ENCODE measurements at regions not wholly inside any gene's neighbourhood (a gene's known extent, or its start where the extent isn't known, plus 50 kb on each side); places are given as distances from the start of the nearest gene placed in this dataset.

GRCh38 chr5:63655043-63655442 is 307.2 kb downstream of the HTR1A start:
- H3K27me3 Mint-ChIP-seq (ENCODE audit: low read depth), result no peaks in the 10 kb centered on the region
- H3K9me3 Mint-ChIP-seq, result no peaks in the 10 kb centered on the region
- H3K27ac Mint-ChIP-seq, result no peak overlapping the region
- H3T11ph ChIP-seq (ENCODE audit: low read length), result no peak overlapping the region
- no CpG with 5 or more reads among the region's 1 CpG for WGBS (ENCODE audit: extremely low coverage, insufficient read length, low lambda C conversion rate)
- no peak overlapping the region for H4K5ac ChIP-seq (ENCODE audit: insufficient read length, low read depth, low read length)
- H3K23ac ChIP-seq (ENCODE audit: insufficient read length, low read depth, low read length), result no peak overlapping the region
- no peaks in the 10 kb centered on the region for H3K4me1 ChIP-seq (ENCODE audit: insufficient read depth, low read length)
- H4K20me1 ChIP-seq (ENCODE audit: control insufficient read depth, insufficient read depth, insufficient read length), result no peaks in the 10 kb centered on the region
- no peak overlapping the region for H4K8ac ChIP-seq (replicated peaks; ENCODE audit: insufficient read length, low read depth, low read length)
- H3K9me3 ChIP-seq (ENCODE audit: control insufficient read depth, low read depth, low read length), result no peaks in the 10 kb centered on the region
- no peak overlapping the region for H2BK20ac ChIP-seq (ENCODE audit: low read depth, low read length, poor library complexity, severe bottlenecking)
- H3K36me3 Mint-ChIP-seq (ENCODE audit: insufficient read depth in 1 of 3, low read depth in 3 of 3), result no peaks in the 10 kb centered on the region
- H3K4me2 ChIP-seq (ENCODE audit: insufficient read depth, insufficient read length, low read length), result no peak overlapping the region
- no peak overlapping the region for H2BK5ac ChIP-seq (ENCODE audit: insufficient read length, low read length)
- H3K4me3 Mint-ChIP-seq, result no peak overlapping the region
- no peaks in the 10 kb centered on the region for H3K79me2 ChIP-seq (ENCODE audit: insufficient read depth, low read length)
- no peak overlapping the region for H3K27ac ChIP-seq (ENCODE audit: insufficient read length, low read depth, low read length)
- no peak overlapping the region for H3K9ac ChIP-seq (ENCODE audit: extremely low read depth, insufficient read length, low read length)
- no peak overlapping the region for H3K14ac ChIP-seq (ENCODE audit: insufficient read depth, low read length)
- no peak overlapping the region for H3K18ac ChIP-seq (ENCODE audit: insufficient read length, low read depth, low read length)
- H3K27me3 ChIP-seq (ENCODE audit: insufficient read depth, low read length), result no peaks in the 10 kb centered on the region
- no peak overlapping the region for H3K4ac ChIP-seq (ENCODE audit: low read depth, low read length)
- no peaks in the 10 kb centered on the region for H3K23me2 ChIP-seq (ENCODE audit: insufficient read length, low read depth, low read length, poor library complexity, severe bottlenecking)
- H2AK5ac ChIP-seq (ENCODE audit: insufficient read length, low read length), result no peak overlapping the region
- no peak overlapping the region for H2AFZ ChIP-seq (ENCODE audit: low read length)
- no peak overlapping the region for H2BK12ac ChIP-seq (ENCODE audit: insufficient read length, low read depth, low read length)
- H2BK15ac ChIP-seq (ENCODE audit: low read depth, low read length), result no peak overlapping the region
- no peaks in the 10 kb centered on the region for H3K4me1 Mint-ChIP-seq
- H2BK120ac ChIP-seq (ENCODE audit: low read depth, low read length, poor library complexity, severe bottlenecking), result no peak overlapping the region
- TF ChIP-seq, protein P1, sequence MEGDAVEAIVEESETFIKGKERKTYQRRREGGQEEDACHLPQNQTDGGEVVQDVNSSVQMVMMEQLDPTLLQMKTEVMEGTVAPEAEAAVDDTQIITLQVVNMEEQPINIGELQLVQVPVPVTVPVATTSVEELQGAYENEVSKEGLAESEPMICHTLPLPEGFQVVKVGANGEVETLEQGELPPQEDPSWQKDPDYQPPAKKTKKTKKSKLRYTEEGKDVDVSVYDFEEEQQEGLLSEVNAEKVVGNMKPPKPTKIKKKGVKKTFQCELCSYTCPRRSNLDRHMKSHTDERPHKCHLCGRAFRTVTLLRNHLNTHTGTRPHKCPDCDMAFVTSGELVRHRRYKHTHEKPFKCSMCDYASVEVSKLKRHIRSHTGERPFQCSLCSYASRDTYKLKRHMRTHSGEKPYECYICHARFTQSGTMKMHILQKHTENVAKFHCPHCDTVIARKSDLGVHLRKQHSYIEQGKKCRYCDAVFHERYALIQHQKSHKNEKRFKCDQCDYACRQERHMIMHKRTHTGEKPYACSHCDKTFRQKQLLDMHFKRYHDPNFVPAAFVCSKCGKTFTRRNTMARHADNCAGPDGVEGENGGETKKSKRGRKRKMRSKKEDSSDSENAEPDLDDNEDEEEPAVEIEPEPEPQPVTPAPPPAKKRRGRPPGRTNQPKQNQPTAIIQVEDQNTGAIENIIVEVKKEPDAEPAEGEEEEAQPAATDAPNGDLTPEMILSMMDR (conservative IDR thresholded peaks at IDR 0.05), result no peak
- H3K79me1 ChIP-seq (ENCODE audit: insufficient read depth, low read depth, low read length, poor library complexity, severe bottlenecking), result no peaks in the 10 kb centered on the region
- H4K91ac ChIP-seq (ENCODE audit: insufficient read length, low read depth, low read length), result no peak overlapping the region
- DNase-seq, result no peak
- H3K56ac ChIP-seq (ENCODE audit: insufficient read length, low read depth, low read length), result no peak overlapping the region

Data from H9 (cell line).